Trophoblast cell (in vitro differentiated cells and primary cell): ENCODE measurements at regions not wholly inside any gene's neighbourhood (a gene's known extent, or its start where the extent isn't known, plus 50 kb on each side); places are given as distances from the start of the nearest gene placed in this dataset.

Source experiments
- DNase-seq, 2 donors: peaks; one replicate each; pipeline ENCODE4 v3.0.0-alpha.2; 2016
- H2AFZ ChIP-seq: 2 replicates; pipeline ENCODE4 v1.6.1; 2013; ENCODE audit warnings: low read length, moderate library complexity, mild to moderate bottlenecking; ENCODE audit not compliant: insufficient read depth, poor library complexity
- H2AK5ac ChIP-seq: 2 replicates; pipeline ENCODE4 v1.6.1; 2013; ENCODE audit warnings: mild to moderate bottlenecking, low read length
- H2BK120ac ChIP-seq: 2 replicates; pipeline ENCODE4 v1.6.1; 2013; ENCODE audit warnings: low read length, mild to moderate bottlenecking, moderate library complexity; ENCODE audit not compliant: insufficient read depth, poor library complexity
- H2BK12ac ChIP-seq: 2 replicates; pipeline ENCODE4 v1.6.1; 2013; ENCODE audit warnings: mild to moderate bottlenecking, low read length, moderate library complexity
- H2BK5ac ChIP-seq: 2 replicates; pipeline ENCODE4 v1.6.1; 2013; ENCODE audit warnings: low read length, low read depth, moderate library complexity, mild to moderate bottlenecking; ENCODE audit not compliant: poor library complexity
- H3K14ac ChIP-seq: 2 replicates; pipeline ENCODE4 v1.6.1; 2013; ENCODE audit warnings: mild to moderate bottlenecking, low read length
- H3K18ac ChIP-seq: 2 replicates; pipeline ENCODE4 v1.6.1; 2013; ENCODE audit warnings: mild to moderate bottlenecking, low read length
- H3K23ac ChIP-seq: 2 replicates; pipeline ENCODE4 v1.6.1; 2013; ENCODE audit warnings: low read length
- H3K27ac ChIP-seq: 2 replicates; pipeline ENCODE4 v1.5.1; 2013; ENCODE audit warnings: low read depth, mild to moderate bottlenecking, inconsistent platforms, low read length, moderate library complexity
- H3K27me3 ChIP-seq: 2 replicates; pipeline ENCODE4 v1.6.1; 2013; ENCODE audit warnings: inconsistent platforms, mild to moderate bottlenecking, low read length, moderate library complexity; ENCODE audit not compliant: insufficient read depth
- H3K36me3 ChIP-seq, 2 experiments: 1 replicate in 1 of 2; 2 replicates in 1 of 2; pipeline ENCODE4 v1.6.1; 2013; ENCODE audit warnings: low read length in 2 of 2, mild to moderate bottlenecking in 2 of 2, moderate library complexity in 1 of 2; ENCODE audit not compliant: insufficient read depth in 2 of 2, control insufficient read depth in 1 of 2
- H3K4ac ChIP-seq: 2 replicates; pipeline ENCODE4 v1.6.1; 2013; ENCODE audit warnings: low read depth, mild to moderate bottlenecking, low read length, moderate library complexity
- H3K4me1 ChIP-seq, 2 experiments: 1 replicate in 1 of 2; 2 replicates in 1 of 2; pipeline ENCODE4 v1.6.1; 2013; ENCODE audit warnings: low read length in 2 of 2, mild to moderate bottlenecking in 2 of 2, moderate library complexity in 1 of 2; ENCODE audit not compliant: insufficient read depth in 2 of 2, control insufficient read depth in 1 of 2
- H3K4me2 ChIP-seq: 2 replicates; pipeline ENCODE4 v1.6.1; 2013; ENCODE audit warnings: inconsistent platforms, mild to moderate bottlenecking, low read length, moderate library complexity
- H3K4me3 ChIP-seq: 2 replicates; pipeline ENCODE4 v1.5.1; 2013; ENCODE audit warnings: mild to moderate bottlenecking, low read depth, low read length, inconsistent platforms
- H3K79me1 ChIP-seq: one replicate; pipeline ENCODE4 v1.6.1; 2013; ENCODE audit warnings: low read length
- H3K79me2 ChIP-seq: 2 replicates; pipeline ENCODE4 v1.6.1; 2013; ENCODE audit warnings: low read length, mild to moderate bottlenecking; ENCODE audit not compliant: control insufficient read depth, insufficient read depth, poor library complexity
- H3K9ac ChIP-seq: 2 replicates; pipeline ENCODE4 v1.6.1; 2013; ENCODE audit warnings: mild to moderate bottlenecking, low read length
- H3K9me3 ChIP-seq: 2 replicates; pipeline ENCODE4 v1.6.1; 2013; ENCODE audit warnings: low read depth, mild to moderate bottlenecking, control low read depth, inconsistent platforms, low read length; ENCODE audit not compliant: insufficient read depth
- H4K12ac ChIP-seq: 2 replicates; pipeline ENCODE4 v1.6.1; 2013; ENCODE audit warnings: low read depth, mild to moderate bottlenecking, low read length, moderate library complexity
- H4K8ac ChIP-seq: 2 replicates; pipeline ENCODE4 v1.6.1; 2013; ENCODE audit warnings: low read depth, mild to moderate bottlenecking, low read length, moderate library complexity
- H4K91ac ChIP-seq: one replicate; pipeline ENCODE4 v1.6.1; 2013; ENCODE audit warnings: low read depth, mild to moderate bottlenecking, low read length, moderate library complexity
- WGBS: extraction: QIAGEN DNeasy Blood & Tissue Kit; methylation state at CpG from one replicate; pipeline ENCODE4 v1.1.7; 2013; ENCODE audit warnings: missing lambda C conversion rate; ENCODE audit not compliant: insufficient read length, insufficient coverage; ENCODE audit errors: extremely low coverage; 5-methylcytosine and 5-hydroxymethylcytosine counted together

DNA sequence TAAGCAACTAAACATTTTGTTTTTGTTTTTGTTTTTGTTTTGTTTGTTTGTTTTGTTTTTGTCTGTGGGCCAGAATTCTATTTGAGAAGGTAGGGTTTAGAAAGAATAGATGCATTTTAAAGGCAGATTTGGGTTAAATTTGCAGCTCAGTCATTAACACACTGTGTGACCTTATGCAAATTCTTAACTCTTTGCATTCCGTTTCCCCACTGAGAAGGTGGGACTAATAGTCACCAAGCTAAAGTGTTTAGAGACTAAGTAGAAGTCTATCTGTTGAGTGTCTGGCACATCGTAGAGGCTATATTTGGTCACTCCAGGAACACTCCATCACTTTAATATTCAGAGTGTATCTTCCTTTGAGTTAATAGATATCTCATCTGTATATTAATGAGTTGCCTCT is 87.1 kb downstream of the CCNA1 start:
- Histone ChIP-seq H3K79me1 (no peaks in the 10 kb centered on the region), H2BK5ac (no peak overlapping the region), H4K91ac (no peak overlapping the region), H3K4me3 (no peak overlapping the region), H3K9me3 (no peaks in the 10 kb centered on the region), H3K18ac (no peak overlapping the region), H2AFZ (no peak overlapping the region), H4K12ac (no peak overlapping the region), H3K4ac (no peak overlapping the region), H2AK5ac (no peak overlapping the region), H3K79me2 (no peaks in the 10 kb centered on the region), H3K14ac (no peak overlapping the region), H3K4me1 (no peaks in the 10 kb centered on the region), H4K8ac (no peak overlapping the region), H3K27me3 (no peaks in the 10 kb centered on the region), H3K23ac (no peak overlapping the region), H3K9ac (no peak overlapping the region), H3K27ac (no peak overlapping the region), H3K4me2 (no peak overlapping the region), H2BK12ac (no peak overlapping the region), H3K36me3 (no peaks in the 10 kb centered on the region), H2BK120ac (no peak overlapping the region)
- no CpG with 5 or more reads among the region's 2 CpGs for WGBS
- DNase-seq, result no peak

- Histone ChIP-seq H3K14ac (no peak overlapping the region), H3K4me1 (no peaks in the 10 kb centered on the region), H3K27me3 (no peaks in the 10 kb centered on the region), H3K9me3 (no peaks in the 10 kb centered on the region), H3K79me1 (no peaks in the 10 kb centered on the region), H2BK12ac (no peak overlapping the region), H3K4me3 (no peak overlapping the region), H3K4me2 (no peak overlapping the region), H3K18ac (no peak overlapping the region), H3K27ac (no peak overlapping the region), H3K4ac (no peak overlapping the region), H3K23ac (no peak overlapping the region), H4K12ac (no peak overlapping the region), H3K9ac (no peak overlapping the region), H2BK5ac (no peak overlapping the region), H2AK5ac (no peak overlapping the region), H3K36me3 (no peaks in the 10 kb centered on the region), H2BK120ac (no peak overlapping the region), H3K79me2 (no peaks in the 10 kb centered on the region), H4K91ac (no peak overlapping the region), H2AFZ (no peak overlapping the region), H4K8ac (no peak overlapping the region)
- no CpG with 5 or more reads among the region's 2 CpGs for WGBS
- DNase-seq, result no peak
Measured at GRCh38 chr13:36520111-36520510, 87.8 kb downstream of the CCNA1 start.

DNA sequence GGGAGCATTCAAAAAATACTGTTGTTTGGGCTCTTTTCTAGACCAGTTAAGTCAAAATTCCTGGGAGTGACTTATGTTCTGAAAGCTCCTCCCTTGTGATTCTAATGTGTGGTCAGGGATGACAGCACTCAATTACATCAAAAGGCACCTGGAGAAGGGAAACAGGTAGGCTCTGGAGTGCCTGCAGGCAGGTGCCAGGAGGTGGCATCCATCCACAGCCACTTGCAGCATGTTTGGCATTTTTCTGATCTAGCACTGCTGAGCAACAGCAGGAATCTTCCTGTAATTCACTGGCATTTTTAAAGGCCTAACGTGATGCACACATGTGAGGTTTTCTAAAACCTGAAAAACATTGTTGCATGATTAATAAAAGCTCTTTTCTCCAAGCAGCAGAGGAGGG is 94.6 kb downstream of the CCNA1 start:
- H3K9ac ChIP-seq, result no peak overlapping the region
- no CpG with 5 or more reads among the region's 1 CpG for WGBS
- H2AK5ac ChIP-seq, result no peak overlapping the region
- DNase-seq, result no peak
- H3K4me3 ChIP-seq, result no peak overlapping the region
- H4K91ac ChIP-seq, result no peak overlapping the region
- no peak overlapping the region for H2BK5ac ChIP-seq
- no peaks in the 10 kb centered on the region for H3K79me2 ChIP-seq
- no peak overlapping the region for H2BK120ac ChIP-seq
- no peak overlapping the region for H3K4ac ChIP-seq
- H3K27me3 ChIP-seq, result no peaks in the 10 kb centered on the region
- H3K79me1 ChIP-seq, result no peaks in the 10 kb centered on the region
- H3K14ac ChIP-seq, result no peak overlapping the region
- H3K9me3 ChIP-seq, result peaks cover 3% of the 10 kb centered on the region
- no peak overlapping the region for H2BK12ac ChIP-seq
- H3K36me3 ChIP-seq, result no peaks in the 10 kb centered on the region
- no peaks in the 10 kb centered on the region for H3K4me1 ChIP-seq
- no peak overlapping the region for H4K8ac ChIP-seq
- H3K27ac ChIP-seq, result no peak overlapping the region
- H2AFZ ChIP-seq, result no peak overlapping the region
- H3K18ac ChIP-seq, result no peak overlapping the region
- no peak overlapping the region for H4K12ac ChIP-seq
- no peak overlapping the region for H3K23ac ChIP-seq
- H3K4me2 ChIP-seq, result no peak overlapping the region

DNA sequence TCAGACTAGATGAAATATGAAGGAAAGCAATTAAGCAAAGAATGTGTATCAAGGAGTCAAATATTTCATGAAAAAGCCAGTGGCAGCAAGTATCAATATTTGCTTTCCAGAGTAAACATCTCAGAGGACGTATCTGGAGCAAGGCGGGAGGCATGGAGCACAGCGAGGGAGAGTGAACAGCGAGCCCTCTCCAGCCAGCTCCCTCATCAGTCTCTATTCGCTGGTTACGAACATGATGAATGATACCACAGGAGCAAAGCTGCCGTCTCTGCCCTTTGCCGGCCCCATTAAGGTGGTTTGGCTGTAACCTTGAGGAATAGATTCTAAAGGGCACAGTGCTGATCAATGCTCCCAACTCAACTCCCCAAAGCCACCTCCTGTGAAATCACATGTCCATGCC is 95.8 kb downstream of the CCNA1 start:
- Histone ChIP-seq H3K4ac (no peak overlapping the region), H4K8ac (no peak overlapping the region), H3K4me3 (no peak overlapping the region), H3K79me2 (no peaks in the 10 kb centered on the region), H4K91ac (no peak overlapping the region), H3K27ac (no peak overlapping the region), H3K79me1 (no peaks in the 10 kb centered on the region), H3K4me1 (no peaks in the 10 kb centered on the region), H3K9me3 (peaks cover 3% of the 10 kb centered on the region), H3K23ac (no peak overlapping the region), H2BK5ac (no peak overlapping the region), H3K9ac (no peak overlapping the region), H3K14ac (no peak overlapping the region), H3K27me3 (no peaks in the 10 kb centered on the region), H3K18ac (no peak overlapping the region), H3K36me3 (no peaks in the 10 kb centered on the region), H2AFZ (no peak overlapping the region), H3K4me2 (no peak overlapping the region), H2BK12ac (no peak overlapping the region), H2BK120ac (no peak overlapping the region), H4K12ac (no peak overlapping the region), H2AK5ac (no peak overlapping the region)
- no CpG with 5 or more reads among the region's 8 CpGs for WGBS
- DNase-seq, result no peak
